NCI-H1930 (cell line): ENCODE measurements at regions not wholly inside any gene's neighbourhood (a gene's known extent, or its start where the extent isn't known, plus 50 kb on each side); places are given as distances from the start of the nearest gene placed in this dataset.
A peak's percentile ranks its signal among the peaks of the same experiment; 100 is the strongest.
"Not testable (repeated sequence)": the region's sequence is repeated elsewhere in the genome, so short reads cannot be mapped to it uniquely, and the experiment has no call there.

Source experiments
- DNase-seq, 2 experiments: peaks; one replicate each; lab custom pipeline; 2025; lab: John Stamatoyannopoulos, UW

- no peak for DNase-seq
These were observed 234.9 kb downstream of the SKIDA1 start for GRCh38 chr10:21290499-21291160.

- no peak for DNase-seq
These were observed 235.5 kb downstream of the SKIDA1 start for GRCh38 chr10:21289961-21290360.

GRCh38 chr10:21289271-21289670 is 236.2 kb downstream of the SKIDA1 start:
- no peak for DNase-seq

GRCh38 chr10:21285742-21286331 is 239.6 kb downstream of the SKIDA1 start:
- DNase-seq, result no peak

- DNase-seq, result no peak
These were observed 240.3 kb downstream of the SKIDA1 start for GRCh38 chr10:21285207-21285606.

GRCh38 chr10:21284301-21284700 is 241.2 kb downstream of the SKIDA1 start:
- DNase-seq, result no peak

GRCh38 chr10:21283053-21283452 is 242.4 kb downstream of the SKIDA1 start:
- DNase-seq, result not testable (repeated sequence)

GRCh38 chr10:21281765-21282484 is 243.6 kb downstream of the SKIDA1 start:
- no peak for DNase-seq

- DNase-seq, result no peak
These were observed 244.4 kb downstream of the SKIDA1 start for GRCh38 chr10:21280971-21281572.

- DNase-seq, result no peak
These were observed 245.4 kb downstream of the SKIDA1 start for GRCh38 chr10:21280037-21280436.

GRCh38 chr10:21279217-21279575 is 246.3 kb downstream of the SKIDA1 start:
- no peak for DNase-seq

GRCh38 chr10:21278491-21279216 is 246.8 kb downstream of the SKIDA1 start:
- peak in 1 of 2 experiments; percentile 46 for DNase-seq

GRCh38 chr10:21273400-21273968 is 252.0 kb downstream of the SKIDA1 start:
- DNase-seq, result no peak

- DNase-seq, result no peak
These were observed 252.7 kb downstream of the SKIDA1 start for GRCh38 chr10:21272643-21273399.

- no peak for DNase-seq
These were observed 254.5 kb downstream of the SKIDA1 start for GRCh38 chr10:21270976-21271375.

- DNase-seq, result no peak
These were observed 256.2 kb downstream of the SKIDA1 start for GRCh38 chr10:21269289-21269688.

- no peak for DNase-seq
These were observed 259.9 kb downstream of the SKIDA1 start for GRCh38 chr10:21265622-21266021.

GRCh38 chr10:21264271-21264670 is 261.2 kb downstream of the SKIDA1 start:
- no peak for DNase-seq

- no peak for DNase-seq
These were observed 261.6 kb downstream of the SKIDA1 start for GRCh38 chr10:21263839-21264238.

GRCh38 chr10:21263263-21263803 is 262.1 kb downstream of the SKIDA1 start:
- no peak for DNase-seq

- DNase-seq, result no peak
These were observed 263.6 kb downstream of the SKIDA1 start for GRCh38 chr10:21261842-21262294.
